Bronchial epithelial cell (primary cell): ENCODE measurements at regions not wholly inside any gene's neighbourhood (a gene's known extent, or its start where the extent isn't known, plus 50 kb on each side); places are given as distances from the start of the nearest gene placed in this dataset.

ENCODE experiments used
- DNase-seq: peaks from one replicate; pipeline ENCODE4 v3.0.0-alpha.2; 2010; ENCODE audit warnings: low read depth
- FAIRE-seq: peaks from 2 replicates; lab custom pipeline; 2011; peaks lifted over from hg19 to GRCh38; lab: Jason Lieb, UNC
- H3K27me3 ChIP-seq: 2 replicates; pipeline ENCODE4 v1.5.1; 2011; ENCODE audit warnings: low read length; ENCODE audit not compliant: control insufficient read depth, insufficient read depth
- H3K36me3 ChIP-seq: 2 replicates; pipeline ENCODE4 v1.5.1; 2011; ENCODE audit warnings: low read length; ENCODE audit not compliant: control insufficient read depth, insufficient read depth
- H3K4me3 ChIP-seq: 2 replicates; pipeline ENCODE4 v1.5.1; 2011; ENCODE audit warnings: mild to moderate bottlenecking, low read depth, low read length, control low read depth
- CTCF ChIP-seq: IDR thresholded peaks from 2 replicates; pipeline ENCODE4 v1.5.1; 2011; ENCODE audit warnings: mild to moderate bottlenecking, moderate library complexity, low read length, control low read depth, inconsistent platforms; ENCODE audit not compliant: insufficient read depth, severe bottlenecking

- FAIRE-seq (no peak), DNase-seq (no peak)
- Histone ChIP-seq H3K36me3 (no peaks in the 10 kb centered on the region), H3K27me3 (no peaks in the 10 kb centered on the region), H3K4me3 (no peak overlapping the region)
- no peak for TF ChIP-seq CTCF
Observed at GRCh38 chr10:124270530-124271327, 148.0 kb downstream of the OAT start.

GRCh38 chr10:124268976-124269375 is 149.7 kb downstream of the OAT start:
- no peak overlapping the region for H3K4me3 ChIP-seq
- FAIRE-seq (no peak), DNase-seq (no peak)
- H3K36me3 ChIP-seq = no peaks in the 10 kb centered on the region
- TF ChIP-seq CTCF = no peak
- no peaks in the 10 kb centered on the region for H3K27me3 ChIP-seq

- FAIRE-seq = no peak
- Histone ChIP-seq H3K4me3 (no peak overlapping the region), H3K36me3 (no peaks in the 10 kb centered on the region), H3K27me3 (peaks cover under 1% of the 10 kb centered on the region)
- DNase-seq = no peak
- no peak for TF ChIP-seq CTCF
Observed at GRCh38 chr10:124267911-124268549, 150.7 kb downstream of the OAT start.

GRCh38 chr10:124267231-124267885 is 151.4 kb downstream of the OAT start:
- DNase-seq (no peak), FAIRE-seq (no peak)
- H3K4me3 ChIP-seq = no peak overlapping the region
- no peaks in the 10 kb centered on the region for H3K36me3 ChIP-seq
- no peak for TF ChIP-seq CTCF
- H3K27me3 ChIP-seq = peaks cover 2% of the 10 kb centered on the region

GRCh38 chr10:124266468-124267230 is 152.1 kb downstream of the OAT start:
- no peak for TF ChIP-seq CTCF
- H3K4me3 ChIP-seq = no peak overlapping the region
- H3K27me3 ChIP-seq = peaks cover 2% of the 10 kb centered on the region
- no peaks in the 10 kb centered on the region for H3K36me3 ChIP-seq
- FAIRE-seq = peak; percentile 23
- peak; percentile 62 for DNase-seq
